Ovary (tissue), 7 donors: ENCODE measurements at regions not wholly inside any gene's neighbourhood (a gene's known extent, or its start where the extent isn't known, plus 50 kb on each side); places are given as distances from the start of the nearest gene placed in this dataset.
"Not testable (repeated sequence)": the region's sequence is repeated elsewhere in the genome, so short reads cannot be mapped to it uniquely, and the experiment has no call there.

ENCODE experiments used
- DNase-seq, 5 donors: peaks; one replicate each; pipeline ENCODE4 v3.0.0-alpha.2; 2019 to 2020
- H3K27ac ChIP-seq, 2 donors: fragments of 200-600 bp; one replicate each; pipeline versions ENCODE4 v1.5.1 to v1.8.0; 2019 to 2022
- H3K27me3 ChIP-seq: fragments of 200-600 bp; one replicate; pipeline ENCODE4 v1.8.0; 2022
- H3K36me3 ChIP-seq: fragments of 200-600 bp; sonication (generic); one replicate; pipeline ENCODE4 v1.5.1; 2019
- H3K4me1 ChIP-seq: one replicate; pipeline ENCODE4 v1.8.1; 2013; ENCODE audit warnings: mild to moderate bottlenecking, moderate library complexity; ENCODE audit not compliant: insufficient read depth
- H3K4me3 ChIP-seq: fragments of 200-600 bp; sonication (generic); one replicate; pipeline ENCODE4 v1.5.1; 2017
- H3K9me3 ChIP-seq, 2 donors: fragments of 200-600 bp in 1 of 2; sonication (generic) in 1 of 2; one replicate each; pipeline versions ENCODE4 v1.5.1 to v1.8.1; 2013 to 2019; ENCODE audit warnings: mild to moderate bottlenecking in 1 of 2, moderate library complexity in 1 of 2
- EP300 ChIP-seq: sonication (generic); formaldehyde crosslinking; IDR thresholded peaks from one replicate; pipeline ENCODE4 v1.6.1; 2017; ENCODE audit warnings: antibody characterized with exemption
- POLR2A ChIP-seq: fragments of 450-650 bp; IDR thresholded peaks from one replicate; pipeline ENCODE4 v1.6.1; 2017; ENCODE audit warnings: antibody characterized with exemption, mild to moderate bottlenecking, moderate library complexity
- WGBS, 3 donors: extraction: QIAGEN DNeasy Blood & Tissue Kit in 1 of 3; methylation state at CpG; one replicate each; pipeline versions ENCODE4 v1.1.5 to v1.1.7; 2013 to 2017; 5-methylcytosine and 5-hydroxymethylcytosine counted together
- intact Hi-C, 4 donors: fragments of 100-400 bp; cut with DNase I; formaldehyde crosslinking; loops; one replicate each; pipeline versions ENCODE4 v1.11.0 to v1.15.1; 2022 to 2023
- TF ChIP-seq, protein P1 (sequence below), 3 donors: fragments of 450-650 bp in 2 of 3; fragments of 200-600 bp in 1 of 3; IDR thresholded peaks; one replicate each; pipeline versions ENCODE4 v1.5.1 to v1.8.0; 2016 to 2022; ENCODE audit warnings: antibody characterized with exemption in 3 of 3, mild to moderate bottlenecking in 1 of 3
- donor health status: DM: no; HTN: no; CAD: no; lungs with moderate emphysema.
- donor health status: DM: no; HTN: no; CAD: no.
- donor health status: Bipolar disorder and iron deficiency.
- donor health status: DM: no; HTN: no; CAD: no.
- donor health status: DM: yes; HTN: yes; CAD: no.

DNA sequence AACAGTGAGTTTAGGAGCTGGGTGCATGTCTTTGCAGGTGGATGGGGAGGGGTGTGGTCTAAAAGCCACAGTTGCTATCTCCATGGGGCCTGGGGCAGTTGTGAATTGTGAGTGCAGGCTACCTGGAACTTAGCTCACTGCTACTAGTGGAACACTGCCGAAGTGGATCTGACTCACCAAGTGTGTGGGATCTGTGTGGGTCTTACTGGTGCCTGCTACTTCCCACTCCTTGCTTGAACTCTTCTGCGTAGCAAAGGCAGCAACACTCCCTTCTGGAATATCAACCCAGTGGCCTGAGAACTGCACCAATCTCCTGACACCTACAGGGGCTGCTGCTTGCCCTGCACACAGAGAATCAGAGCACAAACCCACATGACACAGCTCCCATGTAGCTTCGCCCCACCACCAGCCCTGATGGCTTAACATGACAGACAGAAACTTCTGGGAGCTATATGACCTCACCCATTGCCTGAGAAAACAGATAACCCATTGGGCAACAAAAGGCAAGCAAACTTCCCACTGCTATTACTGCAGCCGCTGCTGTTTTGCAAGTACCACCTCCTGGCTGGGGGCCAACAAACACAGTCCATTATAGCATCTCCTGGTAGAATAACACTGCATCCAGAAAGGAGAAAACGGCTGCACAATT is 455.1 kb upstream of the DDX18 start:
- Histone ChIP-seq H3K4me1 (no peaks in the 10 kb centered on the region), H3K4me3 (no peak overlapping the region), H3K27ac (no peak overlapping the region), H3K9me3 (no peaks in the 10 kb centered on the region), H3K27me3 (peaks cover 4% of the 10 kb centered on the region), H3K36me3 (no peaks in the 10 kb centered on the region)
- intact Hi-C loops, result no loop called here
- DNase-seq, result no peak
- WGBS, 3 donors, result 51 to 62% (median 53%) methylated on average over 5 of the region's 5 CpGs
- TF ChIP-seq EP300 (no peak), POLR2A (no peak)
- TF ChIP-seq, protein P1, sequence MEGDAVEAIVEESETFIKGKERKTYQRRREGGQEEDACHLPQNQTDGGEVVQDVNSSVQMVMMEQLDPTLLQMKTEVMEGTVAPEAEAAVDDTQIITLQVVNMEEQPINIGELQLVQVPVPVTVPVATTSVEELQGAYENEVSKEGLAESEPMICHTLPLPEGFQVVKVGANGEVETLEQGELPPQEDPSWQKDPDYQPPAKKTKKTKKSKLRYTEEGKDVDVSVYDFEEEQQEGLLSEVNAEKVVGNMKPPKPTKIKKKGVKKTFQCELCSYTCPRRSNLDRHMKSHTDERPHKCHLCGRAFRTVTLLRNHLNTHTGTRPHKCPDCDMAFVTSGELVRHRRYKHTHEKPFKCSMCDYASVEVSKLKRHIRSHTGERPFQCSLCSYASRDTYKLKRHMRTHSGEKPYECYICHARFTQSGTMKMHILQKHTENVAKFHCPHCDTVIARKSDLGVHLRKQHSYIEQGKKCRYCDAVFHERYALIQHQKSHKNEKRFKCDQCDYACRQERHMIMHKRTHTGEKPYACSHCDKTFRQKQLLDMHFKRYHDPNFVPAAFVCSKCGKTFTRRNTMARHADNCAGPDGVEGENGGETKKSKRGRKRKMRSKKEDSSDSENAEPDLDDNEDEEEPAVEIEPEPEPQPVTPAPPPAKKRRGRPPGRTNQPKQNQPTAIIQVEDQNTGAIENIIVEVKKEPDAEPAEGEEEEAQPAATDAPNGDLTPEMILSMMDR (IDR thresholded peaks at IDR 0.05), result no peak

DNA sequence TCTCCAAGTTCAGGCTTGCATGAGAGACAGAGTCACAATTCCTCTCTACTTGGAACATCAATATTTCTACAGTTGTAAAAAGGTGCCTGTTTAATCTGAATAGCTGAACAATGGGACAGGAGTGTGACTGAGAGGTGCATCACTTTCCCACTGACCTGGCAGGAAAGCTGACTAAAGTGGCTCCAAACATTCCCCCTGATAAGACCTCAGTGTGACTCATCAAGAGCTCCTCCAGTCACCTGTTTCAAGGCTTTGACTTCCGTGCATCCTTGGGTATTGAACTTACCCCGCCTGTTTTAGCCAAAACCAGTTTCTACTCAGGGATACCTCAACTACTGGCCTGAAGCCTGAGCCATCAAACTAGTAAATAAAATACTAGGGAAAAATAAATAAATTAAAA is 453.9 kb upstream of the DDX18 start:
- H3K9me3 ChIP-seq, result no peaks in the 10 kb centered on the region
- intact Hi-C loops, result no loop called here
- H3K27ac ChIP-seq, result no peak overlapping the region
- no peaks in the 10 kb centered on the region for H3K4me1 ChIP-seq
- TF ChIP-seq POLR2A, result no peak
- TF ChIP-seq, protein P1 (IDR thresholded peaks at IDR 0.05), result no peak
- TF ChIP-seq EP300, result no peak
- H3K27me3 ChIP-seq, result peaks cover 4% of the 10 kb centered on the region
- no peak overlapping the region for H3K4me3 ChIP-seq
- H3K36me3 ChIP-seq, result no peaks in the 10 kb centered on the region
- no peak for DNase-seq
- 77 to 84% (median 78%) methylated on average over 2 of the region's 2 CpGs for WGBS, 3 donors

DNA sequence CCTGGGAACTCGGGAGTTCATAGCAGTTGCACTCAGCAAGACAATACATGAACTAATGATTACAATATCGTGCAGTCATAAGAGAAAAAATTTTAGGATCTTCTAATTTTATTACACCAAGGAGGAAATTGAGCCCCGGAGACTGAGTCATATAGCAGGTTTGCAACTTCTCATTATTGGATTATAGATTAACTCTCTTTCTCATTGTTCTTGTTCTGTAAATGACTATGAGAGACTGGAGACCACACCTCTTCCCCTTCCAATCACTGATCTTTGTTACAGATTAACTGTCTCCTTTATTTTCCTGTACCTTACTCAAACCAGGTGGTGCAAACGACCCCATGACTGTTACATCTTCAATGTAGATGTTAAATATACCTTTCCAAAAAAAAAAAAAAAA is 435.8 kb upstream of the DDX18 start:
- H3K27me3 ChIP-seq, result no peaks in the 10 kb centered on the region
- intact Hi-C loops, result no loop called here
- WGBS, 3 donors, result 61 to 71% (median 62%) methylated on average over 4 of the region's 4 CpGs

DNA sequence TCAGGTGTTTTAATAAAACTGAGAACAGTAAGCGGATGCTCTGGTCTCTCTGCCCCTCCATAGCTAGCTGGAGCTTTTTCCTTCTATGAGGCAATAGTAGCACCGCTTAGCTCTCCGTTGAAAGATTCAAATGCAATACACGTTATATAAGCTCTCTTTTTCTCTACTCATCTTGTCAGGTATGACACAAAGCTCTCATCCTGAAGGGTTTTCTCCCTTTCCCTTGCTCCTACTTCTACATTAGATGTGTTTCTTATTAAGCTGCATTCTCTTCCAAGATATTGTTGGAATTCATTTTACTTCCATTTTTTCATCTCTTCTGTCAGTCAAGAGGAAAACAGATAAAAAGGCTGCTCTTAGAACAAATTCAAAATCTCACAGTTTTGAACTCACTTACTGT is 434.6 kb upstream of the DDX18 start:
- no peaks in the 10 kb centered on the region for H3K36me3 ChIP-seq
- H3K4me3 ChIP-seq, result no peak overlapping the region
- intact Hi-C loops, result no loop called here
- no peak overlapping the region for H3K27ac ChIP-seq
- DNase-seq, result no peak
- no peaks in the 10 kb centered on the region for H3K27me3 ChIP-seq
- TF ChIP-seq, protein P1 (IDR thresholded peaks at IDR 0.05), result no peak
- TF ChIP-seq EP300 (no peak), POLR2A (no peak)
- no peaks in the 10 kb centered on the region for H3K9me3 ChIP-seq
- H3K4me1 ChIP-seq, result no peaks in the 10 kb centered on the region
- 79 to 84% (median 81%) methylated on average over 4 of the region's 4 CpGs for WGBS, 3 donors

More for the DNA sequence above, 435.8 kb upstream of the DDX18 start:
- H3K4me1 ChIP-seq, result no peaks in the 10 kb centered on the region
- TF ChIP-seq, protein P1 (IDR thresholded peaks at IDR 0.05), result no peak
- no peak for TF ChIP-seq EP300
- TF ChIP-seq POLR2A, result no peak
- no peak overlapping the region for H3K27ac ChIP-seq
- no peak for DNase-seq
- no peaks in the 10 kb centered on the region for H3K36me3 ChIP-seq
- H3K9me3 ChIP-seq, result no peaks in the 10 kb centered on the region
- H3K4me3 ChIP-seq, result no peak overlapping the region

DNA sequence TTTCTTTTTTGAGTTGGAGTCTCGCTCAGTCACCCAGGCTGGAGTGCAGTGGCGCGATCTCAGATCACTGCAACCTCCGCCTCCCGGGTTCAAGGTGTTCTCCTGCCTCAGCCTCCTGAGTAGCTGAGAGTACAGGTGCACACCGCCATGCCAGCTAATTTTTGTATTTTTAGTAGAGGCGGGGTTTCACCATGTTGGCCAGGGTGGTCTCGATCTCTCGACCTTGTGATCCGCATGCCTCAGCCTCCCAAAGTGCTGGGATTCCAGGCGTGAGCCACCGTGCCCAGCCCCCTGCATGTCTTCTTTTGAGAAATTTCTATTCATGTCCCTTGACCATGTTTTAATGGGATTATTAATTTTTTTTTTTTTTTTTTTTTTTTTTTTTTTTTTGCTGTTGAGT is 430.5 kb upstream of the DDX18 start:
- H3K4me1 ChIP-seq, H3K36me3 ChIP-seq, H3K27me3 ChIP-seq, H3K9me3 ChIP-seq, H3K27ac ChIP-seq, H3K4me3 ChIP-seq, intact Hi-C loops, DNase-seq: not testable (repeated sequence)
- WGBS, 3 donors, result 94 to 96% (median 95%) methylated on average over 12 of the region's 12 CpGs
